HFF-Myc (cell line): ENCODE measurements at regions not wholly inside any gene's neighbourhood (a gene's known extent, or its start where the extent isn't known, plus 50 kb on each side); places are given as distances from the start of the nearest gene placed in this dataset.

Source experiments
- DNase-seq: peaks from one replicate; pipeline ENCODE4 v3.0.0-alpha.2; 2011; ENCODE audit warnings: low read depth; ENCODE audit errors: extremely low read depth
- H3K4me3 ChIP-seq: replicated peaks from 2 replicates; pipeline ENCODE4 v1.5.1; 2011; ENCODE audit warnings: low read depth, mild to moderate bottlenecking, control low read depth, low read length
- CTCF ChIP-seq: IDR thresholded peaks from 2 replicates; pipeline ENCODE4 v1.5.1; 2012; ENCODE audit warnings: mild to moderate bottlenecking, low read depth, low read length, control low read depth; ENCODE audit errors: missing control alignments

GRCh38 chr2:18750672-18751554 is 161.5 kb upstream of the NT5C1B start:
- no peak for TF ChIP-seq CTCF
- DNase-seq = no peak
- H3K4me3 ChIP-seq = no peak overlapping the region

- DNase-seq = peak; percentile 47
- peak; percentile 69 for TF ChIP-seq CTCF
- H3K4me3 ChIP-seq = no peak overlapping the region
Observed at GRCh38 chr2:18749912-18750526, 160.7 kb upstream of the NT5C1B start.

GRCh38 chr2:18745431-18746272 is 156.3 kb upstream of the NT5C1B start:
- no peak for DNase-seq
- no peak overlapping the region for H3K4me3 ChIP-seq
- no peak for TF ChIP-seq CTCF

- DNase-seq = no peak
- H3K4me3 ChIP-seq = no peak overlapping the region
- no peak for TF ChIP-seq CTCF
Observed at GRCh38 chr2:18741895-18742732, 152.7 kb upstream of the NT5C1B start.

GRCh38 chr2:18741191-18741590 is 151.8 kb upstream of the NT5C1B start:
- H3K4me3 ChIP-seq = no peak overlapping the region
- DNase-seq = no peak
- no peak for TF ChIP-seq CTCF

GRCh38 chr2:18740474-18740881 is 151.1 kb upstream of the NT5C1B start:
- TF ChIP-seq CTCF = no peak
- no peak overlapping the region for H3K4me3 ChIP-seq
- no peak for DNase-seq
